ENCODE measurements at regions not wholly inside any gene's neighbourhood (a gene's known extent, or its start where the extent isn't known, plus 50 kb on each side); places are given as distances from the start of the nearest gene placed in this dataset.

DNA sequence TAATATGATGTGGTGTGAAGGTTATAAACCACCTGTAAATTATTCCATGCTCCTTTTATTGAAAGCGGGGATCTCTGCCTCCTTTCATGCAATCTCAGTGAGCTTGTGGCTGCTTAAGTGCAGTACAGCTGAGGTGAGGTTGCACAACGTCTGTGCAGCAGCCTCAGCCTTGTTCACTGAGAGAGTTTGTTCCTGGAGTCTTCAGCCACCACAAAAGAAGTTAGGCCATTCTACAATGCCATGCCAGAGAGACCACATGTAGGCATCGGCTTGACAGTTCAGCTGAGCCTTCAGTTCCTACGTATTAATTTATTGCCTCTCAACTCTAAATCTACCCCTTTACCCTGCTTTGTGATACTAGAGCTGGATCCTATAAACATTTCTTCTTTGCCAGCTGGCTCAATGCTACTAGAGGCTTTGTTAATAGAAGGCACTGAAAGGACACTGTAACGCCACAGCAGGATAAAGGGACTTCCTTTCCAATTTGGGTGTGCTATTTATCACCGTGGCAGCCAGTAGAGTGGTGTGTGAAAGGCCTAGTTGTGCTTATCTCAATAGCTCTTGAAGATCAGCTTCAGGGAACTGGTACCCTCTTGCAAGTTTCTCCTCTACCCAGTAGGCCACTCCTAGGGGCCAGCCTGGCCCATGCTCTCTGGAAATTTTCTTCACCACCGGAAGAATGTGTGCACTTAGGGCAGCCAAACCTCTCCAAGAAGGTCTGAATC lies 337.7 kb downstream of the IPO8 start:
- Mint-ChIP-seq H3K4me1 (no peaks in the 10 kb centered on the region), H3K27ac (no peak overlapping the region)

DNA sequence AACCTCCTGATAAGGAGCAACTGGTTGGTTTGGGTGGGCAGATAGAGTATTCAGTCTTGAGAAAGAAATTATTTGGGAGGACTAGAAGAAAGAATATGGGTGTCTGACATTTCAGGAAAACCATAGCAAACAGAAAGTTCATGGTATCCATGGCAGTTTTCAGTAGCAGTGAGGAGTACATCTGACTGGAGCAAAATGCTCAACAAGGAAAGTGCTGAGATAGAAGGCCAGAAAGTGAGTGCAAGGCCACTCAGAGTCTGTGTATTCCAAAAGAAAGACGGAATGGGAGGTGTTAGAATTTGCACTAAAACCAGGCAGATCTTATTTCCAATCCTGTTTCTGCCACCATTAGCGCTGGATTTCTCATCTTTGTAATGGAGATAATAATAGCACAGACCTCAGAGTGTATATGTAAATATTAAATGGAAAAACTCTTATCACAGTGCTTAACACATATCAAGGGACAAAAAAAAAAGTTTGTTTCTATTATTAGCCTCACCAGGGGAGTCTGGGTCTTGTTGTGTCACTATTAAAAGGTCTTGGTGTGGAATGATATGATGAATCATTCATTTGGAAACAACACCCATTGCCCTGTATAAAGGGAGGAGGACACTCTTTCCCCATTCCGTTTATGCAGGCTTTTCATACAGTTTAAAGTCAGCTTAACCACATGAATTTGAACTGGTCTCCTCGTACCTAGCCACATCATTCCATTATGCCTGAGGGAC lies 349.8 kb downstream of the IPO8 start:
- H2AFZ ChIP-seq (ENCODE audit: insufficient read depth, low read depth, low read length, poor library complexity, severe bottlenecking), result no peak overlapping the region
- no peak overlapping the region for H3K4me2 ChIP-seq (replicated peaks; ENCODE audit: extremely low read depth, low read length, poor library complexity, severe bottlenecking)
- Mint-ChIP-seq H3K4me1 (no peaks in the 10 kb centered on the region), H3K27ac (no peak overlapping the region), H3K4me3 (no peak overlapping the region), H3K9me3 (peaks cover 0 to 34% (median 6%) of the 10 kb centered on the region in 7 donors), H3K27me3 (ENCODE audit: low read depth in 3 of 3) (no peaks in the 10 kb centered on the region), H3K36me3 (no peaks in the 10 kb centered on the region)
- H3K27ac ChIP-seq (ENCODE audit: low read depth in 1 of 2, low read length in 2 of 2), result no peak overlapping the region
- peaks cover 5 to 10% of the 10 kb centered on the region in 2 donors for H3K9me3 ChIP-seq (replicated peaks in 1 of 2; ENCODE audit: control insufficient read depth in 1 of 2, insufficient read depth in 1 of 2, low read length in 2 of 2)
- TF ChIP-seq, protein P1, sequence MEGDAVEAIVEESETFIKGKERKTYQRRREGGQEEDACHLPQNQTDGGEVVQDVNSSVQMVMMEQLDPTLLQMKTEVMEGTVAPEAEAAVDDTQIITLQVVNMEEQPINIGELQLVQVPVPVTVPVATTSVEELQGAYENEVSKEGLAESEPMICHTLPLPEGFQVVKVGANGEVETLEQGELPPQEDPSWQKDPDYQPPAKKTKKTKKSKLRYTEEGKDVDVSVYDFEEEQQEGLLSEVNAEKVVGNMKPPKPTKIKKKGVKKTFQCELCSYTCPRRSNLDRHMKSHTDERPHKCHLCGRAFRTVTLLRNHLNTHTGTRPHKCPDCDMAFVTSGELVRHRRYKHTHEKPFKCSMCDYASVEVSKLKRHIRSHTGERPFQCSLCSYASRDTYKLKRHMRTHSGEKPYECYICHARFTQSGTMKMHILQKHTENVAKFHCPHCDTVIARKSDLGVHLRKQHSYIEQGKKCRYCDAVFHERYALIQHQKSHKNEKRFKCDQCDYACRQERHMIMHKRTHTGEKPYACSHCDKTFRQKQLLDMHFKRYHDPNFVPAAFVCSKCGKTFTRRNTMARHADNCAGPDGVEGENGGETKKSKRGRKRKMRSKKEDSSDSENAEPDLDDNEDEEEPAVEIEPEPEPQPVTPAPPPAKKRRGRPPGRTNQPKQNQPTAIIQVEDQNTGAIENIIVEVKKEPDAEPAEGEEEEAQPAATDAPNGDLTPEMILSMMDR (IDR thresholded peaks at IDR 0.05), result no peak
- H4K20me1 ChIP-seq (ENCODE audit: insufficient read depth, low read length), result no peaks in the 10 kb centered on the region
- intact Hi-C loops (cut with micrococcal nuclease), result no loop called here
- WGBS (ENCODE audit: insufficient coverage), result no CpG with 5 or more reads among the region's 4 CpGs
- no peaks in the 10 kb centered on the region for H3K79me2 ChIP-seq (ENCODE audit: insufficient read depth, low read length)
- DNase-seq, result no peak
- no peaks in the 10 kb centered on the region for H3K4me1 ChIP-seq (ENCODE audit: control insufficient read depth in 1 of 2, insufficient read depth in 2 of 2, low read length in 2 of 2)
- no peak overlapping the region for H3K4me3 ChIP-seq (replicated peaks in 1 of 3; ENCODE audit: low read depth in 2 of 3, low read length in 3 of 3)
- no peaks in the 10 kb centered on the region for H3K36me3 ChIP-seq (replicated peaks in 1 of 2; ENCODE audit: control insufficient read depth in 1 of 2, insufficient read depth in 2 of 2, low read length in 2 of 2)
- no peak overlapping the region for H3K9ac ChIP-seq (ENCODE audit: insufficient read depth, low read length, poor library complexity, severe bottlenecking)
- H3K27me3 ChIP-seq (ENCODE audit: control insufficient read depth in 2 of 2, insufficient read depth in 2 of 2, low read length in 2 of 2), result no peaks in the 10 kb centered on the region

More for the DNA sequence above, 337.7 kb downstream of the IPO8 start:
- H3K27me3 Mint-ChIP-seq (ENCODE audit: low read depth in 3 of 3), result no peaks in the 10 kb centered on the region
- Histone ChIP-seq H3K9me3 (replicated peaks in 1 of 2; ENCODE audit: control insufficient read depth in 1 of 2, insufficient read depth in 1 of 2, low read length in 2 of 2) (no peaks in the 10 kb centered on the region), H3K27ac (ENCODE audit: low read depth in 1 of 2, low read length in 2 of 2) (no peak overlapping the region), H4K20me1 (ENCODE audit: insufficient read depth, low read length) (no peaks in the 10 kb centered on the region), H3K4me2 (replicated peaks; ENCODE audit: extremely low read depth, low read length, poor library complexity, severe bottlenecking) (no peak overlapping the region), H3K27me3 (ENCODE audit: control insufficient read depth in 2 of 2, insufficient read depth in 2 of 2, low read length in 2 of 2) (no peaks in the 10 kb centered on the region), H3K4me3 (replicated peaks in 1 of 3; ENCODE audit: low read depth in 2 of 3, low read length in 3 of 3) (no peak overlapping the region), H3K9ac (ENCODE audit: insufficient read depth, low read length, poor library complexity, severe bottlenecking) (no peak overlapping the region), H2AFZ (ENCODE audit: insufficient read depth, low read depth, low read length, poor library complexity, severe bottlenecking) (no peak overlapping the region), H3K4me1 (ENCODE audit: control insufficient read depth in 1 of 2, insufficient read depth in 2 of 2, low read length in 2 of 2) (no peaks in the 10 kb centered on the region), H3K79me2 (ENCODE audit: insufficient read depth, low read length) (no peaks in the 10 kb centered on the region), H3K36me3 (replicated peaks in 1 of 2; ENCODE audit: control insufficient read depth in 1 of 2, insufficient read depth in 2 of 2, low read length in 2 of 2) (no peaks in the 10 kb centered on the region)
- WGBS (ENCODE audit: insufficient coverage), result 67% methylated on average over 3 of the region's 7 CpGs
- intact Hi-C loops (cut with micrococcal nuclease), result no loop called here
- H3K4me3 Mint-ChIP-seq, result no peak overlapping the region
- H3K9me3 Mint-ChIP-seq, result peaks cover 0 to 14% (median 5%) of the 10 kb centered on the region in 7 donors
- TF ChIP-seq, protein P1 (IDR thresholded peaks at IDR 0.05), result no peak
- no peaks in the 10 kb centered on the region for H3K36me3 Mint-ChIP-seq
- no peak for DNase-seq
